OCI-LY1 (cell line): ENCODE measurements at regions not wholly inside any gene's neighbourhood (a gene's known extent, or its start where the extent isn't known, plus 50 kb on each side); places are given as distances from the start of the nearest gene placed in this dataset.

Experiments
- H2AFZ ChIP-seq: fragments of 200-600 bp; sonication (generic), shearing (Covaris generic); 2 replicates; pipeline ENCODE4 v1.6.0; 2014; ENCODE audit warnings: antibody characterized with exemption, mild to moderate bottlenecking, low read length
- H3F3A ChIP-seq: fragments of 200-600 bp; sonication (generic), shearing (Covaris generic); 2 replicates; pipeline ENCODE4 v1.6.0; 2014; ENCODE audit warnings: mild to moderate bottlenecking, antibody characterized with exemption, low read length, moderate library complexity; ENCODE audit not compliant: insufficient read depth
- H3K27ac ChIP-seq: fragments of 200-600 bp; sonication (generic); 2 replicates; pipeline ENCODE4 v1.5.1; 2014; ENCODE audit warnings: low read length, mixed run types, mild to moderate bottlenecking, low read depth; ENCODE audit not compliant: poor library complexity, severe bottlenecking
- H3K27me3 ChIP-seq: fragments of 200-600 bp; sonication (generic); 2 replicates; pipeline ENCODE4 v1.6.0; 2014; ENCODE audit warnings: antibody characterized with exemption, mild to moderate bottlenecking, low read length, moderate library complexity; ENCODE audit not compliant: insufficient read depth
- H3K36me3 ChIP-seq: fragments of 200-600 bp; sonication (generic); 2 replicates; pipeline ENCODE4 v1.6.1; 2014; ENCODE audit warnings: mild to moderate bottlenecking, antibody characterized with exemption, low read length, moderate library complexity, mixed read lengths; ENCODE audit not compliant: insufficient read depth
- H3K4me1 ChIP-seq: fragments of 200-600 bp; sonication (generic); 2 replicates; pipeline ENCODE4 v1.5.1; 2014; ENCODE audit warnings: mild to moderate bottlenecking, low read length, moderate library complexity; ENCODE audit not compliant: insufficient read depth, severe bottlenecking
- H3K4me2 ChIP-seq: fragments of 200-600 bp; sonication (generic), shearing (Covaris generic); 2 replicates; pipeline ENCODE4 v1.6.1; 2014; ENCODE audit warnings: low read length
- H3K4me3 ChIP-seq: fragments of 200-600 bp; sonication (generic); 2 replicates; pipeline ENCODE4 v1.5.1; 2014; ENCODE audit warnings: low read length, low read depth, mild to moderate bottlenecking, mixed read lengths; ENCODE audit not compliant: poor library complexity, severe bottlenecking
- H3K79me2 ChIP-seq: fragments of 200-600 bp; shearing (Covaris generic); 2 replicates; pipeline ENCODE4 v1.6.1; 2016; ENCODE audit warnings: mixed run types, low read length, mixed read lengths; ENCODE audit not compliant: insufficient read depth
- H3K9ac ChIP-seq: fragments of 200-600 bp; sonication (generic), shearing (Covaris generic); 2 replicates; pipeline ENCODE4 v1.6.1; 2014; ENCODE audit warnings: mild to moderate bottlenecking, low read length, mixed read lengths
- H3K9me2 ChIP-seq: fragments of 200-600 bp; sonication (generic), shearing (Covaris generic); 2 replicates; pipeline ENCODE4 v1.6.1; 2014; ENCODE audit warnings: low read depth, mild to moderate bottlenecking, low read length, mixed read lengths
- H3K9me3 ChIP-seq: fragments of 200-600 bp; shearing (Covaris generic); 2 replicates; pipeline ENCODE4 v1.6.1; 2014; ENCODE audit warnings: low read length, mixed read lengths
- H4K20me1 ChIP-seq: fragments of 200-600 bp; sonication (generic), shearing (Covaris generic); 2 replicates; pipeline ENCODE4 v1.6.0; 2016; ENCODE audit warnings: mild to moderate bottlenecking, low read length; ENCODE audit not compliant: insufficient read depth
- EZH2 ChIP-seq: fragments of 200-600 bp; sonication (generic), shearing (Covaris generic); IDR thresholded peaks from 2 replicates; pipeline ENCODE4 v1.8.0; 2017; ENCODE audit warnings: borderline replicate concordance, mixed run types, mild to moderate bottlenecking, antibody characterized with exemption, low read length, moderate library complexity, mixed read lengths
- TF ChIP-seq, protein P1 (sequence below): fragments of 200-600 bp; sonication (generic), shearing (Covaris generic); IDR thresholded peaks from 2 replicates; pipeline ENCODE4 v1.5.1; 2017; ENCODE audit warnings: mild to moderate bottlenecking, antibody characterized with exemption, low read length, moderate library complexity, mixed read lengths

- H3K27ac ChIP-seq: no peak overlapping the region
- no peak overlapping the region for H3K4me2 ChIP-seq
- H3K9ac ChIP-seq: no peak overlapping the region
- no peaks in the 10 kb centered on the region for H3K9me3 ChIP-seq
- no peaks in the 10 kb centered on the region for H3K36me3 ChIP-seq
- H3F3A ChIP-seq: no peaks in the 10 kb centered on the region
- H3K4me3 ChIP-seq: no peak overlapping the region
- no peaks in the 10 kb centered on the region for H4K20me1 ChIP-seq
- H3K4me1 ChIP-seq: no peaks in the 10 kb centered on the region
- no peaks in the 10 kb centered on the region for H3K79me2 ChIP-seq
- no peak for TF ChIP-seq EZH2
- no peaks in the 10 kb centered on the region for H3K9me2 ChIP-seq
- no peak overlapping the region for H2AFZ ChIP-seq
- H3K27me3 ChIP-seq: no peaks in the 10 kb centered on the region
These were observed 521.5 kb upstream of the NRXN1 start for GRCh38 chr2:51553476-51553875.

DNA sequence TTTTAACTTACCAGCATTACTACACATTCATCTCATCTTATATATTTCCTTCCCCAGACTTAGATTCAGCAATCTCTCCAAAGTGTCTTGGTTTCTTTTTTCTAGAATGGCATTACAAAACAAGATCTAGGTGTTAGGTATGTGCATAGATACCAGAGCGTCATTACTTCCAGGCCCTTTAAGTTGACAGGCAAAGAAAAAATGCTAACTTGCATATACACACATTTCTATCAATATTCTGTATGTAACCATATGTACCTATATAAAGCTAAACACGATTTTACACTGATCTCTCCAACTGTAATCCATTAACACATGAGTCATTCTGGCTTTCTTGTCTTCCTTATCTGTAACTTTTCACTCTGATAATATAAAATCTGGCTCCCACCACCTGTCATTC is 503.8 kb upstream of the NRXN1 start:
- Histone ChIP-seq H3K9me3 (no peaks in the 10 kb centered on the region), H3K4me3 (no peak overlapping the region), H4K20me1 (no peaks in the 10 kb centered on the region), H3K9ac (no peak overlapping the region), H3K9me2 (no peaks in the 10 kb centered on the region), H3K4me2 (no peak overlapping the region), H2AFZ (no peak overlapping the region), H3K4me1 (no peaks in the 10 kb centered on the region), H3K27me3 (no peaks in the 10 kb centered on the region), H3K27ac (no peak overlapping the region), H3K79me2 (no peaks in the 10 kb centered on the region), H3F3A (no peaks in the 10 kb centered on the region), H3K36me3 (no peaks in the 10 kb centered on the region)
- TF ChIP-seq EZH2: no peak
- TF ChIP-seq, protein P1, sequence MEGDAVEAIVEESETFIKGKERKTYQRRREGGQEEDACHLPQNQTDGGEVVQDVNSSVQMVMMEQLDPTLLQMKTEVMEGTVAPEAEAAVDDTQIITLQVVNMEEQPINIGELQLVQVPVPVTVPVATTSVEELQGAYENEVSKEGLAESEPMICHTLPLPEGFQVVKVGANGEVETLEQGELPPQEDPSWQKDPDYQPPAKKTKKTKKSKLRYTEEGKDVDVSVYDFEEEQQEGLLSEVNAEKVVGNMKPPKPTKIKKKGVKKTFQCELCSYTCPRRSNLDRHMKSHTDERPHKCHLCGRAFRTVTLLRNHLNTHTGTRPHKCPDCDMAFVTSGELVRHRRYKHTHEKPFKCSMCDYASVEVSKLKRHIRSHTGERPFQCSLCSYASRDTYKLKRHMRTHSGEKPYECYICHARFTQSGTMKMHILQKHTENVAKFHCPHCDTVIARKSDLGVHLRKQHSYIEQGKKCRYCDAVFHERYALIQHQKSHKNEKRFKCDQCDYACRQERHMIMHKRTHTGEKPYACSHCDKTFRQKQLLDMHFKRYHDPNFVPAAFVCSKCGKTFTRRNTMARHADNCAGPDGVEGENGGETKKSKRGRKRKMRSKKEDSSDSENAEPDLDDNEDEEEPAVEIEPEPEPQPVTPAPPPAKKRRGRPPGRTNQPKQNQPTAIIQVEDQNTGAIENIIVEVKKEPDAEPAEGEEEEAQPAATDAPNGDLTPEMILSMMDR: no peak

DNA sequence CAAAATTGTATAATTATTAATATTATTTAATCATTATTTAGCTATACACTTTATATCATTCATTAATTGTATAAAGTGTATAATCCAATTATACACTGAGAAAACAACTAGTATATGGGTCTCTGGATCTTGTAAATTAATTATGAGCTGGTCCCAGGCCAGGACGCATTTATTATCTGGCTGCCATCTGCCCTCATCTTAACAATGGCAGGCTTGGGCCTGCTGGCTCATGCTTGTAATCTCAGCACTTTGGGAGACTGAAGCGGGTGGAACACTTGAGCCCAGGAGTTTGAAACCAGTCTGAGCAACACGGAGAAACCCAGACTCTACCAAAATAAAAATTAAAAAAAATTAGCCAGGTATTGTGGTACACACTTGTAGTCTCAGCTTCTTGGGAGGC is 502.2 kb upstream of the NRXN1 start:
- Histone ChIP-seq H3K9me3 (no peaks in the 10 kb centered on the region), H2AFZ (no peak overlapping the region), H3K9ac (no peak overlapping the region), H3K4me3 (no peak overlapping the region), H3F3A (no peaks in the 10 kb centered on the region), H3K4me1 (no peaks in the 10 kb centered on the region), H3K4me2 (no peak overlapping the region), H3K27me3 (no peaks in the 10 kb centered on the region), H3K79me2 (no peaks in the 10 kb centered on the region), H3K9me2 (no peaks in the 10 kb centered on the region), H4K20me1 (no peaks in the 10 kb centered on the region), H3K36me3 (no peaks in the 10 kb centered on the region), H3K27ac (no peak overlapping the region)
- TF ChIP-seq, protein P1: no peak
- TF ChIP-seq EZH2: no peak

GRCh38 chr2:51528156-51528555 is 496.2 kb upstream of the NRXN1 start:
- H3K4me2 ChIP-seq: no peak overlapping the region
- H4K20me1 ChIP-seq: no peaks in the 10 kb centered on the region
- no peaks in the 10 kb centered on the region for H3K4me1 ChIP-seq
- TF ChIP-seq EZH2: no peak
- TF ChIP-seq, protein P1: no peak
- no peak overlapping the region for H3K9ac ChIP-seq
- H3K79me2 ChIP-seq: no peaks in the 10 kb centered on the region
- H3K36me3 ChIP-seq: no peaks in the 10 kb centered on the region
- no peak overlapping the region for H3K4me3 ChIP-seq
- no peaks in the 10 kb centered on the region for H3K9me2 ChIP-seq
- no peaks in the 10 kb centered on the region for H3F3A ChIP-seq
- H2AFZ ChIP-seq: no peak overlapping the region
- no peaks in the 10 kb centered on the region for H3K27me3 ChIP-seq
- no peaks in the 10 kb centered on the region for H3K9me3 ChIP-seq
- no peak overlapping the region for H3K27ac ChIP-seq
